GM12891 (cell line): ENCODE measurements at regions not wholly inside any gene's neighbourhood (a gene's known extent, or its start where the extent isn't known, plus 50 kb on each side); places are given as distances from the start of the nearest gene placed in this dataset.

Experiments
- PAX5 ChIP-seq: IDR thresholded peaks from 2 replicates; pipeline ENCODE4 v1.6.1; 2011; ENCODE audit warnings: low read length, moderate library complexity, mild to moderate bottlenecking; ENCODE audit not compliant: insufficient read depth, severe bottlenecking
- POLR2A ChIP-seq: IDR thresholded peaks from 2 replicates; pipeline ENCODE4 v1.6.1; 2011; ENCODE audit warnings: low read depth, low read length, control low read depth
- POLR2AphosphoS5 ChIP-seq: IDR thresholded peaks from 2 replicates; pipeline ENCODE4 v1.6.1; 2011; ENCODE audit warnings: low read depth, low read length, control low read depth
- SPI1 ChIP-seq: IDR thresholded peaks from 2 replicates; pipeline ENCODE4 v1.6.1; 2011; ENCODE audit warnings: low read depth, low read length, control low read depth
- TAF1 ChIP-seq: IDR thresholded peaks from 2 replicates; pipeline ENCODE4 v1.6.1; 2011; ENCODE audit warnings: low read depth, low read length, control low read depth

GRCh38 chr1:103348136-103348535 lies 177.4 kb upstream of the RNPC3 start:
- TF ChIP-seq POLR2A (no peak), POLR2AphosphoS5 (no peak), SPI1 (no peak), TAF1 (no peak), PAX5 (no peak)
